ENCODE measurements at regions not wholly inside any gene's neighbourhood (a gene's known extent, or its start where the extent isn't known, plus 50 kb on each side); places are given as distances from the start of the nearest gene placed in this dataset.

DNA sequence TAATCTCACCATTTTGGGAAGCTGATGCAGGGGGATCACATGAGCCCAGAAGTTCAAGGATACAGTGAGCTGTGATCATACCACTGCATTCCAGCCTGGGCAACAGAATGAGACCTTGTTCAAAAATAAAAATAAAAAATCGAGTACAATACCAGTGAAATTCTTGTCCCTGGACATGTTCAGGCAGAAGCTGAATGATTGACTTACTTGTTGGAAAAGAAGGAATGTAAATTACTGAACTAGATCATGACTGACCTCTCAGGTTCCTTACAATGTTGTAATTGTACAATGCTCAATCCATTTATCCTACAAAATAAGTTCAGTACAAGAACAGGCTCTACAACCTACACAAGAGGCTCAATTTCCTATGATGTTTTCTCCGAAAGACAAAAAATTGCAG lies 1010.4 kb downstream of the TLE1 start:
- TF ChIP-seq, protein P1, sequence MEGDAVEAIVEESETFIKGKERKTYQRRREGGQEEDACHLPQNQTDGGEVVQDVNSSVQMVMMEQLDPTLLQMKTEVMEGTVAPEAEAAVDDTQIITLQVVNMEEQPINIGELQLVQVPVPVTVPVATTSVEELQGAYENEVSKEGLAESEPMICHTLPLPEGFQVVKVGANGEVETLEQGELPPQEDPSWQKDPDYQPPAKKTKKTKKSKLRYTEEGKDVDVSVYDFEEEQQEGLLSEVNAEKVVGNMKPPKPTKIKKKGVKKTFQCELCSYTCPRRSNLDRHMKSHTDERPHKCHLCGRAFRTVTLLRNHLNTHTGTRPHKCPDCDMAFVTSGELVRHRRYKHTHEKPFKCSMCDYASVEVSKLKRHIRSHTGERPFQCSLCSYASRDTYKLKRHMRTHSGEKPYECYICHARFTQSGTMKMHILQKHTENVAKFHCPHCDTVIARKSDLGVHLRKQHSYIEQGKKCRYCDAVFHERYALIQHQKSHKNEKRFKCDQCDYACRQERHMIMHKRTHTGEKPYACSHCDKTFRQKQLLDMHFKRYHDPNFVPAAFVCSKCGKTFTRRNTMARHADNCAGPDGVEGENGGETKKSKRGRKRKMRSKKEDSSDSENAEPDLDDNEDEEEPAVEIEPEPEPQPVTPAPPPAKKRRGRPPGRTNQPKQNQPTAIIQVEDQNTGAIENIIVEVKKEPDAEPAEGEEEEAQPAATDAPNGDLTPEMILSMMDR (IDR thresholded peaks at IDR 0.05; ENCODE audit: insufficient read depth, low read length, poor library complexity, severe bottlenecking) = no peak
- TF ChIP-seq EZH2phosphoT487 (conservative IDR thresholded peaks at IDR 0.05; ENCODE audit: low read length) = no peak
